Natural killer cell (primary cell): ENCODE measurements at regions not wholly inside any gene's neighbourhood (a gene's known extent, or its start where the extent isn't known, plus 50 kb on each side); places are given as distances from the start of the nearest gene placed in this dataset.

ENCODE experiments used
- ATAC-seq, 3 donors: fragments of 150-1000 bp in 2 of 3; fragments of 200-7000 bp in 1 of 3; cut with Tn5 transposase; 1 replicate in 1 of 3; 2 replicates in 2 of 3; pipeline ENCODE4 v1.10.0; 2021; ENCODE audit warnings: mild to moderate bottlenecking in 2 of 3, moderate library complexity in 2 of 3
- DNase-seq, 2 donors: peaks; one replicate each; pipeline versions ENCODE4 v3.0.0 to v3.0.0-alpha.2; 2013 to 2021; ENCODE audit warnings: mixed read lengths in 1 of 2
- H3K27ac ChIP-seq: one replicate; pipeline ENCODE4 v1.5.1; 2013; ENCODE audit warnings: mild to moderate bottlenecking, low read length
- H3K27me3 ChIP-seq: one replicate; pipeline ENCODE4 v1.6.1; 2013; ENCODE audit warnings: low read length; ENCODE audit not compliant: control insufficient read depth, insufficient read depth
- H3K36me3 ChIP-seq: one replicate; pipeline ENCODE4 v1.6.1; 2013; ENCODE audit warnings: low read length; ENCODE audit not compliant: control insufficient read depth, insufficient read depth
- H3K4me1 ChIP-seq: one replicate; pipeline ENCODE4 v1.6.1; 2013; ENCODE audit warnings: low read length; ENCODE audit not compliant: control insufficient read depth, insufficient read depth
- H3K4me3 ChIP-seq: one replicate; pipeline ENCODE4 v1.5.1; 2013; ENCODE audit warnings: low read length
- H3K9me3 ChIP-seq: one replicate; pipeline ENCODE4 v1.6.1; 2013; ENCODE audit warnings: low read length; ENCODE audit not compliant: control insufficient read depth, insufficient read depth
- H3K27ac Mint-ChIP-seq, 2 donors: one replicate each; pipeline ENCODE4 v1.8.0; 2022; ENCODE audit warnings: mild to moderate bottlenecking in 2 of 2, mixed read lengths in 2 of 2, moderate library complexity in 1 of 2
- H3K27me3 Mint-ChIP-seq, 2 donors: one replicate each; pipeline ENCODE4 v1.8.0; 2022; ENCODE audit warnings: low read depth in 2 of 2, mixed read lengths in 2 of 2
- H3K36me3 Mint-ChIP-seq: one replicate; pipeline ENCODE4 v1.8.0; 2022; ENCODE audit warnings: mixed read lengths
- H3K4me1 Mint-ChIP-seq, 2 donors: one replicate each; pipeline ENCODE4 v1.8.0; 2022; ENCODE audit warnings: mixed read lengths in 2 of 2
- H3K4me3 Mint-ChIP-seq: one replicate; pipeline ENCODE4 v1.8.0; 2022; ENCODE audit warnings: mild to moderate bottlenecking, moderate library complexity, mixed read lengths
- H3K9me3 Mint-ChIP-seq, 2 donors: one replicate each; pipeline ENCODE4 v1.8.0; 2022; ENCODE audit warnings: mixed read lengths in 2 of 2
- WGBS: methylation state at CpG from one replicate; pipeline ENCODE4 v1.1.7; 2013; ENCODE audit warnings: missing lambda C conversion rate; ENCODE audit not compliant: insufficient coverage; 5-methylcytosine and 5-hydroxymethylcytosine counted together
- intact Hi-C: fragments of 100-400 bp; cut with micrococcal nuclease; formaldehyde crosslinking; loops from one replicate; pipeline ENCODE4 v1.14.2; 2022
- TF ChIP-seq, protein P1 (sequence below): fragments of 200-600 bp; IDR thresholded peaks from one replicate; pipeline ENCODE4 v1.8.0; 2022; ENCODE audit warnings: antibody characterized with exemption

DNA sequence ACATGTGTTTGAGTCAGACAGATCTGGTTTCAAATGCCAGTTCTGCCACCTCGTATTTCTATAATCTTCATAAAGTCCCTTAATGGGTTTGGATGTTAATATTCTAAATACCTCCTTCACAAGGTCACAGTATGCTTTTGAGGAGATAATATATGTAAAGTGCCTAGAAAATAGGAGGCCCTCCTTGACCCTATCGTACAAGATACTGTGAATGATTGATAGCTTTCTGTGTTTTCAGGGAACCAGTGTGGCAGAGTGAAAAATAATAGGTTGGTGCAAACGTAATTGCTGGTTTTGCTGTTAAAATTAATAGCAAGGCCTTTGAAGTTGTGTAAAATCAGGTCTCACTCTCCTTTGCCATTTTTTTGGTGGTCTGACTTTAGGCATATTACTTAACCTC is 77.5 kb upstream of the SCEL start:
- H3K27me3 ChIP-seq: no peaks in the 10 kb centered on the region
- Mint-ChIP-seq H3K36me3 (no peaks in the 10 kb centered on the region), H3K9me3 (no peaks in the 10 kb centered on the region), H3K27ac (no peak overlapping the region), H3K4me1 (no peaks in the 10 kb centered on the region), H3K4me3 (no peak overlapping the region), H3K27me3 (peaks cover 5 to 30% of the 10 kb centered on the region in 2 donors)
- 98% methylated on average over 2 of the region's 3 CpGs for WGBS
- no peaks in the 10 kb centered on the region for H3K36me3 ChIP-seq
- no peaks in the 10 kb centered on the region for H3K4me1 ChIP-seq
- TF ChIP-seq, protein P1, sequence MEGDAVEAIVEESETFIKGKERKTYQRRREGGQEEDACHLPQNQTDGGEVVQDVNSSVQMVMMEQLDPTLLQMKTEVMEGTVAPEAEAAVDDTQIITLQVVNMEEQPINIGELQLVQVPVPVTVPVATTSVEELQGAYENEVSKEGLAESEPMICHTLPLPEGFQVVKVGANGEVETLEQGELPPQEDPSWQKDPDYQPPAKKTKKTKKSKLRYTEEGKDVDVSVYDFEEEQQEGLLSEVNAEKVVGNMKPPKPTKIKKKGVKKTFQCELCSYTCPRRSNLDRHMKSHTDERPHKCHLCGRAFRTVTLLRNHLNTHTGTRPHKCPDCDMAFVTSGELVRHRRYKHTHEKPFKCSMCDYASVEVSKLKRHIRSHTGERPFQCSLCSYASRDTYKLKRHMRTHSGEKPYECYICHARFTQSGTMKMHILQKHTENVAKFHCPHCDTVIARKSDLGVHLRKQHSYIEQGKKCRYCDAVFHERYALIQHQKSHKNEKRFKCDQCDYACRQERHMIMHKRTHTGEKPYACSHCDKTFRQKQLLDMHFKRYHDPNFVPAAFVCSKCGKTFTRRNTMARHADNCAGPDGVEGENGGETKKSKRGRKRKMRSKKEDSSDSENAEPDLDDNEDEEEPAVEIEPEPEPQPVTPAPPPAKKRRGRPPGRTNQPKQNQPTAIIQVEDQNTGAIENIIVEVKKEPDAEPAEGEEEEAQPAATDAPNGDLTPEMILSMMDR: no peak
- H3K4me3 ChIP-seq: no peak overlapping the region
- no peak overlapping the region for H3K27ac ChIP-seq
- no peaks in the 10 kb centered on the region for H3K9me3 ChIP-seq
- ATAC-seq (no peak), DNase-seq (no peak)
- intact Hi-C loops: no loop called here

GRCh38 chr13:77456271-77456670 is 79.2 kb upstream of the SCEL start:
- intact Hi-C loops: no loop called here
- no peaks in the 10 kb centered on the region for H3K27me3 ChIP-seq
- no peaks in the 10 kb centered on the region for H3K4me1 ChIP-seq
- H3K27ac ChIP-seq: no peak overlapping the region
- Mint-ChIP-seq H3K4me3 (no peak overlapping the region), H3K4me1 (no peaks in the 10 kb centered on the region), H3K9me3 (no peaks in the 10 kb centered on the region), H3K27ac (no peak overlapping the region), H3K36me3 (no peaks in the 10 kb centered on the region), H3K27me3 (peaks cover 5 to 20% of the 10 kb centered on the region in 2 donors)
- no peak overlapping the region for H3K4me3 ChIP-seq
- TF ChIP-seq, protein P1: no peak
- 38% methylated on average over 1 of the region's 1 CpG for WGBS
- no peaks in the 10 kb centered on the region for H3K36me3 ChIP-seq
- ATAC-seq: no peak
- H3K9me3 ChIP-seq: no peaks in the 10 kb centered on the region
- DNase-seq: no peak

DNA sequence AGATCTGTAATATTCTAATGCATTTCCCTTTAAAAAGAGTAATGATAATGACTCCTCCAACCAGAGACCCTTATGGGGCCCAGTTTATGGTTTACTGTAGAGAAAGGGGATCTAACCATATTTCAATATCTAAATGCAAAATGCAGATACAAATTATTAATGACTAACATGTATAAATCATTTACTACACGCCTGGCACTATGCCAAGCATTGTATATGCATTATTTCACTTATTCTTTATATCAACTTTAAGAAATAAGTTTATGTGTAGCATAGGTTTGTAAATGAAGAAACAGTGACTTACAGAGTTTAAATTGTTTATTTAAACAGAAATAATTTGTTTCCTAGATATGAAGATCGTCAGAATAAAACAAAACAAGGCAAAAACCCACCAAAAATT is 86.2 kb upstream of the SCEL start:
- DNase-seq: no peak
- Mint-ChIP-seq H3K27ac (no peak overlapping the region), H3K36me3 (no peaks in the 10 kb centered on the region), H3K27me3 (peaks cover 0 to 21% of the 10 kb centered on the region in 2 donors), H3K4me1 (no peaks in the 10 kb centered on the region), H3K9me3 (no peaks in the 10 kb centered on the region), H3K4me3 (no peak overlapping the region)
- no CpG with 5 or more reads among the region's 2 CpGs for WGBS
- H3K4me3 ChIP-seq: no peak overlapping the region
- intact Hi-C loops: no loop called here
- no peak for ATAC-seq
- TF ChIP-seq, protein P1: no peak
- no peaks in the 10 kb centered on the region for H3K9me3 ChIP-seq
- H3K27ac ChIP-seq: no peak overlapping the region
- no peaks in the 10 kb centered on the region for H3K27me3 ChIP-seq
- H3K36me3 ChIP-seq: no peaks in the 10 kb centered on the region
- no peaks in the 10 kb centered on the region for H3K4me1 ChIP-seq

- 58% methylated on average over 4 of the region's 4 CpGs for WGBS
- DNase-seq (no peak), ATAC-seq (no peak)
- H3K4me1 Mint-ChIP-seq: no peaks in the 10 kb centered on the region
- H3K27ac ChIP-seq: no peak overlapping the region
- H3K27me3 Mint-ChIP-seq: peaks cover 2 to 18% of the 10 kb centered on the region in 2 donors
- no peaks in the 10 kb centered on the region for H3K9me3 Mint-ChIP-seq
- intact Hi-C loops: no loop called here
- no peak overlapping the region for H3K4me3 Mint-ChIP-seq
- TF ChIP-seq, protein P1: no peak
- H3K4me1 ChIP-seq: no peaks in the 10 kb centered on the region
- no peaks in the 10 kb centered on the region for H3K36me3 ChIP-seq
- H3K4me3 ChIP-seq: no peak overlapping the region
- no peaks in the 10 kb centered on the region for H3K9me3 ChIP-seq
- H3K36me3 Mint-ChIP-seq: no peaks in the 10 kb centered on the region
- peaks cover under 1% of the 10 kb centered on the region for H3K27me3 ChIP-seq
- no peak overlapping the region for H3K27ac Mint-ChIP-seq
These were observed 86.8 kb upstream of the SCEL start for GRCh38 chr13:77448689-77449088.
